GM12891 (cell line): ENCODE measurements at regions not wholly inside any gene's neighbourhood (a gene's known extent, or its start where the extent isn't known, plus 50 kb on each side); places are given as distances from the start of the nearest gene placed in this dataset.

Experiments used
- DNase-seq: peaks from one replicate; pipeline ENCODE4 v3.0.0; 2011; ENCODE audit warnings: low spot score; ENCODE audit not compliant: insufficient read length
- FAIRE-seq: peaks from 2 replicates; lab custom pipeline; 2011; peaks lifted over from hg19 to GRCh38; lab: Jason Lieb, UNC
- PAX5 ChIP-seq: IDR thresholded peaks from 2 replicates; pipeline ENCODE4 v1.6.1; 2011; ENCODE audit warnings: low read length, moderate library complexity, mild to moderate bottlenecking; ENCODE audit not compliant: insufficient read depth, severe bottlenecking
- POLR2A ChIP-seq: IDR thresholded peaks from 2 replicates; pipeline ENCODE4 v1.6.1; 2011; ENCODE audit warnings: low read depth, low read length, control low read depth
- POLR2AphosphoS5 ChIP-seq: IDR thresholded peaks from 2 replicates; pipeline ENCODE4 v1.6.1; 2011; ENCODE audit warnings: low read depth, low read length, control low read depth
- POU2F2 ChIP-seq: IDR thresholded peaks from 2 replicates; pipeline ENCODE4 v1.6.1; 2011; ENCODE audit warnings: low read depth, mild to moderate bottlenecking, control low read depth, low read length, moderate library complexity
- SPI1 ChIP-seq: IDR thresholded peaks from 2 replicates; pipeline ENCODE4 v1.6.1; 2011; ENCODE audit warnings: low read depth, low read length, control low read depth
- TAF1 ChIP-seq: IDR thresholded peaks from 2 replicates; pipeline ENCODE4 v1.6.1; 2011; ENCODE audit warnings: low read depth, low read length, control low read depth

DNA sequence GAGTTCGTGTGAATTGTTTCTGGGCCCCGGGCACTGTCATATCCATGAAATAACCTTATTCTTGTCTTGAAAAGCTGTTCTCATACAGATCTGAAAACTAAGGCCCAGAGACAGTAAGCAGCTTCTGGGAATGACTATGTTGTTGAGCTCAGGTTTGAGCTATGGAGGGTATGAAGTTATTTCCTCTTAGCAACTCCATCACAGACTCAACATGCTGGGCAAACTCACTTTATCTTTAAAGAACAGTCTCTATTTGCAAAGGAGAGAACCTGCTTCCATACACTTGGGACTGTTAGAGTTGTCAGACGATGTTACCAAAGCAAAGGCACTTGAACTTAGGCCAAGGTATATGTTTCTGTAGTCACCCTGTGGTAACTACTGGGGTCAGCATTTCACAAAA is 90.0 kb downstream of the GPR88 start:
- no peak for DNase-seq
- TF ChIP-seq PAX5: no peak
- TF ChIP-seq POLR2AphosphoS5: no peak
- no peak for TF ChIP-seq SPI1
- TF ChIP-seq TAF1: no peak
- FAIRE-seq: no peak

GRCh38 chr1:100628631-100629081 is 90.7 kb downstream of the GPR88 start:
- FAIRE-seq: no peak
- DNase-seq: no peak
- no peak for TF ChIP-seq POU2F2
- no peak for TF ChIP-seq POLR2AphosphoS5
- TF ChIP-seq TAF1: no peak
- no peak for TF ChIP-seq SPI1
- TF ChIP-seq PAX5: no peak
- TF ChIP-seq POLR2A: no peak

DNA sequence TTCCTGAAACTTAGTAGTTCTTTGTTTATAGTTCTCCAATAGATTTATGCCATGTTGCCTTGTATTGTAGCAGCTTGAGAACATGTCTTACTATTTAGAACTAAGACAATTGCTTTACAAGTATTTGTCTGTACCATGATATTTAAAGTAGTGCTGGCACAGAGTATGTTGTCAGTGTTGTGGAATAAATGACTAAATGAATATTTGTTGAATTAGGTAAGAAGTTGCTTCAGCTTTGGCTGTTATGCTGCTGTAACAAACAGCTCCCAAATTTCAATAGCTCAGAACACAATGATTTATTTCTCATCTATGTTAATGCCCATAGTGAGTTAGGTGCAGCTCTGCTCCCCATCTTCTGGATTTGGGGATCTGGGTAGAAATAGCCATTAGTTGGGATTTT is 90.2 kb upstream of the VCAM1 start:
- DNase-seq: no peak
- no peak for TF ChIP-seq SPI1
- no peak for TF ChIP-seq POLR2AphosphoS5
- no peak for TF ChIP-seq TAF1
- no peak for TF ChIP-seq POU2F2
- TF ChIP-seq POLR2A: no peak
- no peak for TF ChIP-seq PAX5
- no peak for FAIRE-seq

DNA sequence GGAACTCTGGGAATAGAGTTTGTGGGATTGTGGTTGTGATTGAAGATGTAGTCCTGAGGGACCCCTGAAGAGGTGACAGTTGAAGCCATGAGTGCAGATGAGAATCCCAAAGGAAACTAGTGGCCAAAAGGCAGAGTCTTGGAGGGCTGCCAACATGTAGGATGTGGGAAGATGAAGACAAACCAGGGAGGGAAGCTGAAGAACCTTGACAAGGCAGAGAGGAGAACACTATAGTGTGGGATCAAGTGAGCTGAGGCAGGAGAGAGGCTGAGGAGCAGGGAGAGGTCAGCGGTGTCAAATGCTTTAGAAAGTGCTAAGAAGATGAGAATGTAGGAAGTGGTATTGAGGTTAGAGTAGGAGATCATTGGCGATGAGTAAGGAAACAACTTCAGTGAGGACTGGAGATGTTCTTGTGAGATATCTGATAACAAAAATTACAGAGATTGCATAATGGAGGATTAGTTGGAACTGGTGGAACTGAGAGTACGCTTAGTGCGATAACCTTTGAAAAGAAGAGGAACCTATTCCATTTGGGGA is 88.5 kb upstream of the VCAM1 start:
- FAIRE-seq (no peak), DNase-seq (no peak)
- TF ChIP-seq POU2F2 (no peak), TAF1 (no peak), POLR2AphosphoS5 (no peak), PAX5 (no peak), SPI1 (no peak), POLR2A (no peak)

GRCh38 chr1:100642826-100643225 is 76.7 kb upstream of the VCAM1 start:
- TF ChIP-seq SPI1 (no peak), POU2F2 (no peak), POLR2A (no peak)
- FAIRE-seq (no peak), DNase-seq (no peak)

GRCh38 chr1:100643471-100644196 is 75.9 kb upstream of the VCAM1 start:
- DNase-seq (no peak), FAIRE-seq (no peak)
- TF ChIP-seq POLR2A (no peak), POU2F2 (no peak), TAF1 (no peak), POLR2AphosphoS5 (no peak), SPI1 (no peak), PAX5 (no peak)

DNA sequence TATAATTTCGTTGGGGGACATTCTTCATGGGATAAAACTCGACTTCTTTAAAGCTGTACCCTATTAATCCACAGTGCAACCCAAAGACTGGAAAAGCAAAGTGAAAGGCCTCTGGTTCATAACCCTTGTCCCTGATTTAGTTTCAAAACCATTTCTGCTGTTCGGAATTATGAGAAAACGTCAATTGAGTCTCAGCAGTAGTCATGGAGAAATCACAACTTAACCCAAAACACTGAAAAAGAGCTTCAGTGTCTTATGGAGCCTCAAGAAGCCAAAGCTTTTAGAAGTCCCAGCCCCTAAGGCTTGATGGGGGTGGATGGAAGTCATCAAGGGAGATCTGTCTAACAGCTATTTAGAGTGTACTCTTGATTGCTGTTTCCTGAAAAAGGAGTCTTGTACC is 73.5 kb upstream of the VCAM1 start:
- no peak for FAIRE-seq
- no peak for TF ChIP-seq POLR2AphosphoS5
- TF ChIP-seq POLR2A: no peak
- no peak for TF ChIP-seq SPI1
- TF ChIP-seq PAX5: no peak
- no peak for TF ChIP-seq POU2F2
- TF ChIP-seq TAF1: no peak
- no peak for DNase-seq

- FAIRE-seq: no peak
- DNase-seq: no peak
- no peak for TF ChIP-seq TAF1
- no peak for TF ChIP-seq POLR2A
- TF ChIP-seq PAX5: no peak
- TF ChIP-seq POLR2AphosphoS5: no peak
- TF ChIP-seq POU2F2: no peak
- no peak for TF ChIP-seq SPI1
These were observed 70.4 kb upstream of the VCAM1 start for GRCh38 chr1:100649146-100649545.

GRCh38 chr1:100657876-100658715 is 61.4 kb upstream of the VCAM1 start:
- no peak for TF ChIP-seq PAX5
- TF ChIP-seq SPI1: no peak
- TF ChIP-seq TAF1: no peak
- no peak for TF ChIP-seq POU2F2
- no peak for TF ChIP-seq POLR2A
- FAIRE-seq: no peak
- DNase-seq: no peak
